ENCODE measurements at regions not wholly inside any gene's neighbourhood (a gene's known extent, or its start where the extent isn't known, plus 50 kb on each side); places are given as distances from the start of the nearest gene placed in this dataset.

DNA sequence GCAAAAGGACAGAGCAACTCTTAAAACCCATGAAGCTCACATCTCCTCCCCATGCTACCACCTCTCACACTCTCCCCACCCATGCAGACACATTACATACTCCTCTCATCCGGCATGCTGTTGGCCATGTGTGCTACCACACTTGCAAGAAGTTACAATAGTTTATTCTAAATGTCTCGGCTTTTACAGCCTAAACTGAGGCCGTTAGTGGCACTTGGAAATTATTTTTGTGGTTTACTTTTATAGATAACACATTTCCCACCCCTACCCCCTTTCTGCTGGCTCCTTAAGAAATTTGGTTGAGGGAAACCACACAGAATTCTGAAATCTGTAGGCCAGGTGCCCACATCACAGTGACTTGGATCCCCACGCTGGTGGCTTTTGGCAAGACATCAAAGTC is 141.1 kb upstream of the HHIP start:
- BruUV-seq (replicated peaks), result no TSS peak
- TF ChIP-seq, protein P1, sequence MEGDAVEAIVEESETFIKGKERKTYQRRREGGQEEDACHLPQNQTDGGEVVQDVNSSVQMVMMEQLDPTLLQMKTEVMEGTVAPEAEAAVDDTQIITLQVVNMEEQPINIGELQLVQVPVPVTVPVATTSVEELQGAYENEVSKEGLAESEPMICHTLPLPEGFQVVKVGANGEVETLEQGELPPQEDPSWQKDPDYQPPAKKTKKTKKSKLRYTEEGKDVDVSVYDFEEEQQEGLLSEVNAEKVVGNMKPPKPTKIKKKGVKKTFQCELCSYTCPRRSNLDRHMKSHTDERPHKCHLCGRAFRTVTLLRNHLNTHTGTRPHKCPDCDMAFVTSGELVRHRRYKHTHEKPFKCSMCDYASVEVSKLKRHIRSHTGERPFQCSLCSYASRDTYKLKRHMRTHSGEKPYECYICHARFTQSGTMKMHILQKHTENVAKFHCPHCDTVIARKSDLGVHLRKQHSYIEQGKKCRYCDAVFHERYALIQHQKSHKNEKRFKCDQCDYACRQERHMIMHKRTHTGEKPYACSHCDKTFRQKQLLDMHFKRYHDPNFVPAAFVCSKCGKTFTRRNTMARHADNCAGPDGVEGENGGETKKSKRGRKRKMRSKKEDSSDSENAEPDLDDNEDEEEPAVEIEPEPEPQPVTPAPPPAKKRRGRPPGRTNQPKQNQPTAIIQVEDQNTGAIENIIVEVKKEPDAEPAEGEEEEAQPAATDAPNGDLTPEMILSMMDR (conservative IDR thresholded peaks at IDR 0.05; ENCODE audit: low read depth, low read length), result no peak
- no peak for TF ChIP-seq EZH2 (IDR thresholded peaks at IDR 0.05; ENCODE audit: borderline replicate concordance, low read depth, low read length, poor library complexity, severe bottlenecking)
- intact Hi-C loops (cut with micrococcal nuclease; ENCODE audit: unreplicated experiment), result no loop called here
- no peaks in the 10 kb centered on the region for H3K9me3 ChIP-seq (ENCODE audit: low read depth, low read length, poor library complexity, severe bottlenecking)
- no peak overlapping the region for H3K27ac ChIP-seq (ENCODE audit: low read depth, low read length, poor library complexity, severe bottlenecking)
- no peak overlapping the region for H3K4me3 ChIP-seq (ENCODE audit: low read depth, low read length, poor library complexity, severe bottlenecking)
- no peaks in the 10 kb centered on the region for H3K36me3 ChIP-seq (ENCODE audit: insufficient read depth, low read length, poor library complexity, severe bottlenecking)
- DNase-seq (ENCODE audit: low spot score), result no peak
- ChIA-PET CTCF (no interaction called here), POLR2A (ENCODE audit: low non-redundant PET) (no interaction called here)
- H3K4me1 ChIP-seq (ENCODE audit: insufficient read depth, low read length, poor library complexity, severe bottlenecking), result peaks cover 8% of the 10 kb centered on the region
- no peaks in the 10 kb centered on the region for H3K27me3 ChIP-seq (replicated peaks; ENCODE audit: insufficient read depth, low read depth, low read length, poor library complexity)

DNA sequence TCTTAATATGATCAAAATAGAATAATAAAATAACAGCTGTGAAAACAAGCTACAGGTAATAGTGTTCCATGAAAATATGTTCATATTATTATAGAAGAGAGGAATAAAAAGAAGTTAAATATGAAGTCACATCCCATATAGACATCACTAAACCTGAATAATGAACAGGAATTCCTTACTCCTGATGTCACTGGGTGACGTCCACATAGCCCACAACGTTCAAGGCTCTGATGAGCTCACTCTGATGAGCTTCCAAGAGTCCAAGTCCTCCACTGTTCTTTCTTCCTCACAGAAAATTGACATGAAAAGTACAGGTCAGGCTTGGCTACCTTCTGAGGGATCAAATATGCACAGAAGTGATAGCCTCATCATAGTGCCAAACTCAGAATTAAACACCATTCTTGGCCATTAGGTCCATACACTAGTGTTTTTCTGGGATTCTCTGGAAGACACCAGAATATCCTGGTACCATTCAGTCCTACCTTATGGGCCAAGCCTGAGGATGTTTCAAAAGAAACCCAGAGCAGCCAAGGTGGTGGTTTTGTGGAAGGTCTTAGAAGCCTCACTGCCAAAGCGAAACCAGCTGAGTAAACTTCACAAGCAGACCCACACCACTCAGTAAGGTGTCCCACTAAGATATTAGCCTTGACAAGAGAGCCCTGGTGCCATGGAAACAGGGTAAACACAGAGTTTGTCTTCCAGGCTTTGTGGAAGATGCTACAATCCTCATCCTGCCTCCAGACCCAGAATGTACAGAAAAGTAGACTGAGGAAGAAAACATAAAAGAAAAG is 138.4 kb upstream of the HHIP start:
- intact Hi-C loops (cut with micrococcal nuclease; ENCODE audit: unreplicated experiment), result no loop called here
- CTCF ChIA-PET, result no interaction called here
- TF ChIP-seq, protein P1 (conservative IDR thresholded peaks at IDR 0.05; ENCODE audit: low read depth, low read length), result no peak
- TF ChIP-seq EZH2 (IDR thresholded peaks at IDR 0.05; ENCODE audit: borderline replicate concordance, low read depth, low read length, poor library complexity, severe bottlenecking), result no peak
- DNase-seq (ENCODE audit: low spot score), result no peak
- Histone ChIP-seq H3K4me3 (ENCODE audit: low read depth, low read length, poor library complexity, severe bottlenecking) (no peak overlapping the region), H3K4me1 (ENCODE audit: insufficient read depth, low read length, poor library complexity, severe bottlenecking) (peaks cover 6% of the 10 kb centered on the region), H3K9me3 (ENCODE audit: low read depth, low read length, poor library complexity, severe bottlenecking) (no peaks in the 10 kb centered on the region), H3K27ac (ENCODE audit: low read depth, low read length, poor library complexity, severe bottlenecking) (no peak overlapping the region), H3K36me3 (ENCODE audit: insufficient read depth, low read length, poor library complexity, severe bottlenecking) (no peaks in the 10 kb centered on the region), H3K27me3 (replicated peaks; ENCODE audit: insufficient read depth, low read depth, low read length, poor library complexity) (no peaks in the 10 kb centered on the region)
- POLR2A ChIA-PET (ENCODE audit: low non-redundant PET), result no interaction called here
- BruUV-seq (replicated peaks), result no TSS peak

DNA sequence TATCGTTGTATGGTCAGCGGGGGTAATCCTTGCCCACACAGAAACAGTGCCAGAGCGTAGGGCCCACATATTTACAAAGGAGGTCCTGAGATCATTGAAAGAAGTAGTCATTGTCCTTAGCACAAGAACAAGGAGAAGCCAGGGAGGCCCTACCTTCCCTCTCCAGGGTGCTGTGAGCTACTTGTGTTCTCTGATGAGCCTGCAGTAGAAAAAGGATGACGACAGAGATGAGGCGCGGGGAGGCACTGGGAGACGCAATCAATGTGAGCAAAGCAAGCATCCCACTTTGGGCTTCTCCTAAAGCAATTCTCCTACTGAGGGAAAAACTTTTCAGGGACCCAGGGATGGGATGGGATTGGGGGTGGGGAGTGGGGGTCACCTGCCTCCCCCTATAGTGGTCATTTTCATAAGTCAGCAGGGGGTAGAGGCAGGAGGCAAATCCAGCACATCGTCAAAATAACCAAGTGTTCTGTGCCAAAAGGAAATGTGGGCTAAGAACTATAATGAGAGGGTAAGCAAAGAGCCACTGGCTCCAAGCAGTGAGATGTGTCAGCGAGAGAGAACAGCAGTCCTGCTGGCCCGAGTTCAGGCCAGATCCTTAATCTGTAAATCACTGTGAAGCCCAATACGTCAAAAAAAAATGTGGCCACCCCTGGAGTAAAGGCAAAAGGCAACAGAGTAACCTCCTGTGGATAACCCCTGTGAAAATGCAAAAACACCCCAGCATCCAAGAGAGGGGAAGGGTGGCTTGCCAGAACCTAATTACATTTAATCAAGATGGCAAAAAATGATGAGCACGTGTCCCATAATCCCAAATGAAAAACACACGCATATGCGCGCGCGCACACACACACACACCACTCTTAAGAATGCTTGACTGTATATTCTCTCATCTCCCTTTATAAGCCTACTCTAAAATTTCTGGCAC is 136.6 kb upstream of the HHIP start:
- Histone ChIP-seq H3K36me3 (ENCODE audit: insufficient read depth, low read length, poor library complexity, severe bottlenecking) (no peaks in the 10 kb centered on the region), H3K4me1 (ENCODE audit: insufficient read depth, low read length, poor library complexity, severe bottlenecking) (no peaks in the 10 kb centered on the region), H3K27me3 (replicated peaks; ENCODE audit: insufficient read depth, low read depth, low read length, poor library complexity) (no peaks in the 10 kb centered on the region), H3K4me3 (ENCODE audit: low read depth, low read length, poor library complexity, severe bottlenecking) (no peak overlapping the region), H3K27ac (ENCODE audit: low read depth, low read length, poor library complexity, severe bottlenecking) (no peak overlapping the region), H3K9me3 (ENCODE audit: low read depth, low read length, poor library complexity, severe bottlenecking) (no peaks in the 10 kb centered on the region)
- ChIA-PET POLR2A (ENCODE audit: low non-redundant PET) (no interaction called here), CTCF (no interaction called here)
- intact Hi-C loops (cut with micrococcal nuclease; ENCODE audit: unreplicated experiment), result no loop called here
- DNase-seq (ENCODE audit: low spot score), result no peak
- BruUV-seq (replicated peaks), result no TSS peak
- no peak for TF ChIP-seq EZH2 (IDR thresholded peaks at IDR 0.05; ENCODE audit: borderline replicate concordance, low read depth, low read length, poor library complexity, severe bottlenecking)
